HCT116 (cell line): ENCODE measurements at regions not wholly inside any gene's neighbourhood (a gene's known extent, or its start where the extent isn't known, plus 50 kb on each side); places are given as distances from the start of the nearest gene placed in this dataset.

ENCODE experiments used
- ATAC-seq: fragments of 200-7000 bp; cut with Tn5 transposase; 2 replicates; pipeline ENCODE4 v1.9.1; 2020; ENCODE audit warnings: mild to moderate bottlenecking, moderate library complexity
- BruUV-seq: library from RNA; stranded (reverse); fragments of 400-500 nt; replicated peaks from 2 replicates; lab custom pipeline; 2021; lab: Mats Ljungman, UMichigan
- CTCF ChIA-PET: fragments of 300-600 bp; sonication (Branson Sonifier 250); formaldehyde crosslinking; loops from one replicate; lab custom pipeline; 2021; ENCODE audit warnings: antibody characterized with exemption; lab: Charles Lee
- POLR2A ChIA-PET: fragments of 300-600, 350-600 bp; sonication (Branson Sonifier 250); formaldehyde crosslinking; loops from one replicate; lab custom pipeline; 2021; ENCODE audit warnings: antibody characterized with exemption; lab: Charles Lee
- RAD21 ChIA-PET, 2 experiments: fragments of 300-600 bp; sonication (Branson Sonifier 250); formaldehyde crosslinking; loops; one replicate each; lab custom pipeline; 2023; ENCODE audit warnings: low total read pairs in 2 of 2; ENCODE audit not compliant: uncharacterized antibody in 2 of 2, unreplicated experiment in 2 of 2, low non-redundant PET in 1 of 2; lab: Charles Lee
- DNase-seq: peaks from one replicate; pipeline ENCODE4 v3.0.0-alpha.2; 2010; ENCODE audit warnings: low read depth, low spot score
- H2AFZ ChIP-seq: fragments of 200-600 bp; shearing (Covaris generic), sonication (generic); 2 replicates; pipeline ENCODE4 v1.6.1; 2017; ENCODE audit warnings: low read depth, mixed run types, mixed read lengths, antibody characterized with exemption, low read length; ENCODE audit not compliant: poor library complexity, severe bottlenecking
- H3K27ac ChIP-seq: 2 replicates; pipeline ENCODE4 v1.5.1; 2012; ENCODE audit warnings: low read depth, low read length
- H3K27me3 ChIP-seq: fragments of 200-600 bp; sonication (generic); 2 replicates; pipeline ENCODE4 v1.6.1; 2016; ENCODE audit warnings: mixed run types, low read length, mixed read lengths; ENCODE audit not compliant: insufficient read depth
- H3K36me3 ChIP-seq, 2 experiments: fragments of 200-500 bp in 1 of 2; fragments of 200-600 bp in 1 of 2; sonication (Bioruptor generic) in 1 of 2; sonication (generic) in 1 of 2; 2 replicates each; pipeline versions ENCODE4 v1.5.1 to v1.6.1; 2014 to 2016; ENCODE audit warnings: low read length in 2 of 2, inconsistent platforms in 1 of 2, mixed read lengths in 1 of 2, mixed run types in 1 of 2; ENCODE audit not compliant: insufficient read depth in 2 of 2, control insufficient read depth in 1 of 2
- H3K4me1 ChIP-seq, 2 experiments: fragments of 200-600 bp in 1 of 2; sonication (generic) in 1 of 2; 2 replicates each; pipeline versions ENCODE4 v1.5.1 to v1.6.1; 2012 to 2017; ENCODE audit warnings: low read length in 2 of 2, inconsistent platforms in 1 of 2, mild to moderate bottlenecking in 1 of 2, mixed read lengths in 1 of 2, mixed run types in 1 of 2, moderate library complexity in 1 of 2; ENCODE audit not compliant: insufficient read depth in 2 of 2, control insufficient read depth in 1 of 2
- H3K4me2 ChIP-seq: fragments of 200-600 bp; sonication (generic); 2 replicates; pipeline ENCODE4 v1.6.1; 2017; ENCODE audit warnings: mixed run types, low read length, mixed read lengths
- H3K4me3 ChIP-seq, 2 experiments: fragments of 200-600 bp in 1 of 2; sonication (generic) in 1 of 2; replicated peaks in 1 of 2; 2 replicates each; pipeline ENCODE4 v1.5.1; 2011 to 2016; ENCODE audit warnings: low read length in 2 of 2, control low read depth in 1 of 2, low read depth in 1 of 2, mild to moderate bottlenecking in 1 of 2, mixed read lengths in 1 of 2, mixed run types in 1 of 2
- H3K79me2 ChIP-seq: fragments of 200-600 bp; sonication (generic); 2 replicates; pipeline ENCODE4 v1.6.1; 2017; ENCODE audit warnings: mild to moderate bottlenecking, mixed run types, low read length, moderate library complexity, mixed read lengths; ENCODE audit not compliant: insufficient read depth
- H3K9ac ChIP-seq: fragments of 200-600 bp; sonication (generic); 2 replicates; pipeline ENCODE4 v1.6.1; 2016; ENCODE audit warnings: low read length, mixed read lengths
- H3K9me2 ChIP-seq: fragments of 200-600 bp; sonication (generic), shearing (Covaris generic); 2 replicates; pipeline ENCODE4 v1.6.1; 2017; ENCODE audit warnings: mixed run types, mild to moderate bottlenecking, moderate library complexity; ENCODE audit not compliant: insufficient read depth
- H3K9me3 ChIP-seq, 2 experiments: fragments of 200-500 bp in 1 of 2; fragments of 200-600 bp in 1 of 2; sonication (Bioruptor generic) in 1 of 2; sonication (generic) in 1 of 2; 2 replicates each; pipeline ENCODE4 v1.6.1; 2014 to 2017; ENCODE audit warnings: low read length in 2 of 2, mixed read lengths in 2 of 2, inconsistent platforms in 1 of 2, low read depth in 1 of 2, mild to moderate bottlenecking in 1 of 2, mixed run types in 1 of 2, moderate library complexity in 1 of 2; ENCODE audit not compliant: control insufficient read depth in 1 of 2, insufficient read depth in 1 of 2
- H4K20me1 ChIP-seq: fragments of 200-600 bp; sonication (generic), shearing (Covaris generic); 2 replicates; pipeline ENCODE4 v1.6.1; 2017; ENCODE audit warnings: mixed run types, mild to moderate bottlenecking, moderate library complexity; ENCODE audit not compliant: insufficient read depth
- intact Hi-C: fragments of 100-400 bp; cut with micrococcal nuclease; formaldehyde crosslinking; loops from 2 replicates; pipeline ENCODE4 v1.10.0; 2022
- TF ChIP-seq, protein P1 (sequence below): IDR thresholded peaks from 2 replicates; pipeline ENCODE4 v1.6.1; 2012; ENCODE audit warnings: low read depth

DNA sequence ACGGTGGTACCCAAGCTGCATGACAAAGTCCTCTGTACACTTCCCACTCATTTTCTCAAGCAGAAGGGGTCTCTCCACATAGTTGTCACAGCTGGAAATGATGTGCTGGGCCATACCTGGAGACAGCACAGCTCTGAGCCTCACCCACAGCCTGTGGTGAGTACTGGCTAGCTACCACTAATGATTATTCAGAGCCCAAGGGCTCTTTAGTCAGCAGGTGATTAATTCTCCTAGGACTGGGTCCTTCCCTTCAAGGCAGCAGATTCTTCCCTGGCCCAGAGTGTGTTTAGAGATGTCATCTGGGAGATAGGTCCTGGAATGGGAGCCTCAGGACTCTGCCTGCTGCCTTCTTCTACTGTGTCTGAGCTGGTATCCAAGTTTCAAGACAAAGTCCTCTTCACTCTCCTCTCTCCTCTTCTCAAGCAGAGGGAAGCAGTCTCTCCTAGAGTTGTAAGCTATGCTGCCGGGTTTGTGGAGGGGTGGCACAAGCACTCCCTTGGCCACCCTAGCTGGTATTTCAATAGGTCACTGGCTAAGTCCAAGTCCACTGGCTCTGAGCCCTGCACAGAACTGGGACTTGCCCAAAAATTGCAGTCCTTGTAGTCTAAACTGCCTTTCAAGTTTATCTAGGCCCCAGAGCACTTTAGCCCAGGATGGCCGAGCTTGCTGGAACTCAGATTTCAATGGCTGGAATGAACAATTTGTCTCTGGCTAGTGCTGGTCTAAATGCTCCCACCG is 49.8 kb upstream of the VGLL2 start:
- ChIA-PET POLR2A (no interaction called here), RAD21 (no interaction called here), CTCF (no interaction called here)
- H3K9me2 ChIP-seq: no peaks in the 10 kb centered on the region
- no peaks in the 10 kb centered on the region for H3K36me3 ChIP-seq
- no peaks in the 10 kb centered on the region for H3K9me3 ChIP-seq
- no peak overlapping the region for H2AFZ ChIP-seq
- no peaks in the 10 kb centered on the region for H4K20me1 ChIP-seq
- TF ChIP-seq, protein P1, sequence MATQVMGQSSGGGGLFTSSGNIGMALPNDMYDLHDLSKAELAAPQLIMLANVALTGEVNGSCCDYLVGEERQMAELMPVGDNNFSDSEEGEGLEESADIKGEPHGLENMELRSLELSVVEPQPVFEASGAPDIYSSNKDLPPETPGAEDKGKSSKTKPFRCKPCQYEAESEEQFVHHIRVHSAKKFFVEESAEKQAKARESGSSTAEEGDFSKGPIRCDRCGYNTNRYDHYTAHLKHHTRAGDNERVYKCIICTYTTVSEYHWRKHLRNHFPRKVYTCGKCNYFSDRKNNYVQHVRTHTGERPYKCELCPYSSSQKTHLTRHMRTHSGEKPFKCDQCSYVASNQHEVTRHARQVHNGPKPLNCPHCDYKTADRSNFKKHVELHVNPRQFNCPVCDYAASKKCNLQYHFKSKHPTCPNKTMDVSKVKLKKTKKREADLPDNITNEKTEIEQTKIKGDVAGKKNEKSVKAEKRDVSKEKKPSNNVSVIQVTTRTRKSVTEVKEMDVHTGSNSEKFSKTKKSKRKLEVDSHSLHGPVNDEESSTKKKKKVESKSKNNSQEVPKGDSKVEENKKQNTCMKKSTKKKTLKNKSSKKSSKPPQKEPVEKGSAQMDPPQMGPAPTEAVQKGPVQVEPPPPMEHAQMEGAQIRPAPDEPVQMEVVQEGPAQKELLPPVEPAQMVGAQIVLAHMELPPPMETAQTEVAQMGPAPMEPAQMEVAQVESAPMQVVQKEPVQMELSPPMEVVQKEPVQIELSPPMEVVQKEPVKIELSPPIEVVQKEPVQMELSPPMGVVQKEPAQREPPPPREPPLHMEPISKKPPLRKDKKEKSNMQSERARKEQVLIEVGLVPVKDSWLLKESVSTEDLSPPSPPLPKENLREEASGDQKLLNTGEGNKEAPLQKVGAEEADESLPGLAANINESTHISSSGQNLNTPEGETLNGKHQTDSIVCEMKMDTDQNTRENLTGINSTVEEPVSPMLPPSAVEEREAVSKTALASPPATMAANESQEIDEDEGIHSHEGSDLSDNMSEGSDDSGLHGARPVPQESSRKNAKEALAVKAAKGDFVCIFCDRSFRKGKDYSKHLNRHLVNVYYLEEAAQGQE: no peak
- no peak overlapping the region for H3K27ac ChIP-seq
- no peaks in the 10 kb centered on the region for H3K4me1 ChIP-seq
- BruUV-seq: no TSS peak
- no peaks in the 10 kb centered on the region for H3K27me3 ChIP-seq
- H3K9ac ChIP-seq: no peak overlapping the region
- no peak overlapping the region for H3K4me3 ChIP-seq
- no peak overlapping the region for H3K4me2 ChIP-seq
- H3K79me2 ChIP-seq: no peaks in the 10 kb centered on the region
- intact Hi-C loops: loop anchor here (2.0 kb wide), 1 partner anchor 1247 kb away; no protein-coding TSS in a partner anchor
- ATAC-seq (no peak), DNase-seq (no peak)
